HG02884 (cell line): ENCODE measurements at regions not wholly inside any gene's neighbourhood (a gene's known extent, or its start where the extent isn't known, plus 50 kb on each side); places are given as distances from the start of the nearest gene placed in this dataset.

Experiments
- ATAC-seq: cut with Tn5 transposase; IDR thresholded peaks from one replicate; pipeline ENCODE4 v1.9.1; 2021; ENCODE audit warnings: mild to moderate bottlenecking, moderate library complexity; ENCODE audit not compliant: unreplicated experiment

DNA sequence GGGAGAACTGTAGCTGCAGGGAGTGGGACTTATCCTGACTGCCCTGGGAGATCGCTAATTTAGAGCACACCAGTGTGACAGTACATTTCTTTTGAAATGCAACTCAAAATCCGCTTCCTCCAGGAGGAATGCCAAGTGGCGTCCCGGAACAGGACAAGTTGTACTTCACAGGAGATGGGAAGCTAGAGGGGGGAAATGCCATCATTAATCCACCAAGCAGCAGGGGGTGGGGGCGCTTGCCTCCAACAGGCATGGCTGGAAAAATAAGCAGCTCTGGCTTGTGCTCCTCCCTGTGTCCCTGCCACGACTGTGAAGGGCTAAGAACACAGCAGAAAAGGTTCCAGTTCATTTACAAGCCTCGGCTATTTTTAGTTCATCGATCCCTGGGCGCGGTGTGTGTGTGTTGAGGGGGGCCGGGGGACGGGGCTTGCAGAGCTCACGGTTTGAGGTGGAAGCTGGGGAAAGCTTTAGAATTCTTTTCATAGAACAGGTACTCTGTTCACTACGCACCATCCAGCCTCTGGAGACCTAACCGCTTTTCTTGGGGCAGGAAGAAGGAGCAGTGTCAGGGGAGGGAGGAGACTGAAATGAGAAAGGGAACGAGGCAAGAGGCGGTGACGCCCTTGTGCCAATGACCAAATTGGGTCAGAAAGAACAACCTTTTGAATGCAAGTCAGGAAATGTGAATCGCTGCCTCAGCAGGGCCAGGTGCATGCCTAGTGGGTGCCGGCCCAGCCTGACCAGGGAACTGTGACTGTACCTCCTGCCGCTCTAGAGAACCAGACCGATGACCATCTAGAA, 51.8 kb upstream of the DGKG start:
- no peak for ATAC-seq

- ATAC-seq = no peak
Observed at GRCh38 chr3:186411994-186412393, 50.0 kb upstream of the DGKG start.
